ENCODE measurements at regions not wholly inside any gene's neighbourhood (a gene's known extent, or its start where the extent isn't known, plus 50 kb on each side); places are given as distances from the start of the nearest gene placed in this dataset.

- no peaks in the 10 kb centered on the region for H3K27me3 ChIP-seq (ENCODE audit: insufficient read depth, low read depth)
- POLR2A ChIA-PET (ENCODE audit: unreplicated experiment): no interaction called here
- DNase-seq: no peak
- H3K36me3 ChIP-seq (ENCODE audit: low read depth): no peaks in the 10 kb centered on the region
- H3K9me3 ChIP-seq (ENCODE audit: insufficient read depth, low read depth): no peaks in the 10 kb centered on the region; the same call in 1 of the 2 replicates
- H4K20me1 ChIP-seq (ENCODE audit: insufficient read depth): no peaks in the 10 kb centered on the region
- no TSS peak for BruUV-seq (replicated peaks)
- no peak overlapping the region for H3K4me2 ChIP-seq
- no peaks in the 10 kb centered on the region for H3K9me2 ChIP-seq (ENCODE audit: insufficient read depth)
- H3F3A ChIP-seq (ENCODE audit: insufficient read depth, low read depth): 0 out of 2 replicates have a peak, but pooled peaks cover 4% of the 10 kb centered on the region
- 0 out of 2 replicates have a peak overlapping the region, but pooled peaks have one; percentile 14 for H2AFZ ChIP-seq
- peaks cover 14% of the 10 kb centered on the region; the same call in 1 of the 2 replicates for H3K4me1 ChIP-seq (replicated peaks; ENCODE audit: insufficient read depth)
- CTCF ChIA-PET: no interaction called here
- no peak for TF ChIP-seq EZH2 (IDR thresholded peaks at IDR 0.05; ENCODE audit: low read depth)
- TF ChIP-seq CTCF (conservative IDR thresholded peaks at IDR 0.05): no peak
- H3K4me3 ChIP-seq: no peak overlapping the region
- intact Hi-C loops (cut with micrococcal nuclease; ENCODE audit: unreplicated experiment): no loop called here
- H3K27ac ChIP-seq: no peak overlapping the region
- no peaks in the 10 kb centered on the region for H3K79me2 ChIP-seq (ENCODE audit: low read depth)
Observed at GRCh38 chr5:34409373-34409772, 246.8 kb upstream of the RAI14 start.

GRCh38 chr5:34410411-34411139 is 245.6 kb upstream of the RAI14 start:
- Histone ChIP-seq H3K36me3 (ENCODE audit: low read depth) (no peaks in the 10 kb centered on the region), H3K27ac (no peak overlapping the region), H2AFZ (no peak overlapping the region), H3K4me3 (no peak overlapping the region), H4K20me1 (ENCODE audit: insufficient read depth) (no peaks in the 10 kb centered on the region), H3K27me3 (ENCODE audit: insufficient read depth, low read depth) (no peaks in the 10 kb centered on the region), H3F3A (ENCODE audit: insufficient read depth, low read depth) (0 out of 2 replicates have a peak, but pooled peaks cover 4% of the 10 kb centered on the region), H3K9me2 (ENCODE audit: insufficient read depth) (no peaks in the 10 kb centered on the region), H3K79me2 (ENCODE audit: low read depth) (no peaks in the 10 kb centered on the region), H3K9me3 (ENCODE audit: insufficient read depth, low read depth) (no peaks in the 10 kb centered on the region; the same call in 1 of the 2 replicates), H3K4me1 (replicated peaks; ENCODE audit: insufficient read depth) (peaks cover 14% of the 10 kb centered on the region; the same call in 1 of the 2 replicates), H3K4me2 (no peak overlapping the region)
- TF ChIP-seq EZH2 (IDR thresholded peaks at IDR 0.05; ENCODE audit: low read depth) (no peak), CTCF (conservative IDR thresholded peaks at IDR 0.05) (no peak)
- POLR2A ChIA-PET (ENCODE audit: unreplicated experiment): interaction anchor here (0.7 to 1.1 kb wide), 2 partner anchors 17 to 122 kb away, joined by 3 to 4 read pairs; no protein-coding TSS in a partner anchor
- intact Hi-C loops (cut with micrococcal nuclease; ENCODE audit: unreplicated experiment): no loop called here
- CTCF ChIA-PET: no interaction called here
- DNase-seq: peak in 1 of 2 experiments; percentile 53
- no TSS peak for BruUV-seq (replicated peaks)

GRCh38 chr5:34411470-34412346 is 244.4 kb upstream of the RAI14 start:
- Histone ChIP-seq H4K20me1 (ENCODE audit: insufficient read depth) (no peaks in the 10 kb centered on the region), H3F3A (ENCODE audit: insufficient read depth, low read depth) (0 out of 2 replicates have a peak, but pooled peaks cover 4% of the 10 kb centered on the region), H3K4me2 (no peak overlapping the region), H2AFZ (no peak overlapping the region), H3K27me3 (ENCODE audit: insufficient read depth, low read depth) (no peaks in the 10 kb centered on the region), H3K9me3 (ENCODE audit: insufficient read depth, low read depth) (no peaks in the 10 kb centered on the region; the same call in 1 of the 2 replicates), H3K36me3 (ENCODE audit: low read depth) (no peaks in the 10 kb centered on the region), H3K79me2 (ENCODE audit: low read depth) (no peaks in the 10 kb centered on the region), H3K4me1 (replicated peaks; ENCODE audit: insufficient read depth) (peaks cover 14% of the 10 kb centered on the region; the same call in 1 of the 2 replicates), H3K27ac (no peak overlapping the region), H3K4me3 (no peak overlapping the region), H3K9me2 (ENCODE audit: insufficient read depth) (no peaks in the 10 kb centered on the region)
- BruUV-seq (replicated peaks): no TSS peak
- ChIA-PET CTCF (no interaction called here), POLR2A (ENCODE audit: unreplicated experiment) (interaction anchor here (1.1 kb wide), 1 partner anchor 16 kb away, joined by 3 read pairs; no protein-coding TSS in a partner anchor)
- DNase-seq: no peak
- intact Hi-C loops (cut with micrococcal nuclease; ENCODE audit: unreplicated experiment): no loop called here
- no peak for TF ChIP-seq EZH2 (IDR thresholded peaks at IDR 0.05; ENCODE audit: low read depth)
- TF ChIP-seq CTCF (conservative IDR thresholded peaks at IDR 0.05): no peak

All from PC-9 (cell line).